ENCODE measurements at regions not wholly inside any gene's neighbourhood (a gene's known extent, or its start where the extent isn't known, plus 50 kb on each side); places are given as distances from the start of the nearest gene placed in this dataset.

- TF ChIP-seq CTCF (IDR thresholded peaks at IDR 0.05; ENCODE audit: low read depth, low read length, missing input control) (no peak), YY1 (IDR thresholded peaks at IDR 0.05) (no peak), JUND (IDR thresholded peaks at IDR 0.05) (no peak)
Measured at GRCh38 chr11:97996762-97997161, 1024.0 kb upstream of the CNTN5 start.
